ENCODE measurements at regions not wholly inside any gene's neighbourhood (a gene's known extent, or its start where the extent isn't known, plus 50 kb on each side); places are given as distances from the start of the nearest gene placed in this dataset.

- no peak for TF ChIP-seq E2F6 (IDR thresholded peaks at IDR 0.05)
- TF ChIP-seq NANOG (IDR thresholded peaks at IDR 0.05; ENCODE audit: insufficient read depth, low read depth, low read length, poor library complexity, severe bottlenecking), result no peak
- no peak for TF ChIP-seq CTBP2 (IDR thresholded peaks at IDR 0.05; ENCODE audit: borderline replicate concordance, insufficient read depth, insufficient read length, low read length)
- no peak for TF ChIP-seq SIN3A (conservative IDR thresholded peaks at IDR 0.05 in 1 of 2, IDR thresholded peaks at IDR 0.05 in 1 of 2; ENCODE audit: low read depth in 1 of 2, low read length in 2 of 2)
These were observed 207.0 kb downstream of the MN1 start (continued) for GRCh38 chr22:27594474-27595134.

Data from H1 (cell line).